Activated naive CD4-positive, alpha-beta T cell treated with anti-CD3 and anti-CD28 coated beads, Interleukin-2, amount 50 U/mL, for 72 hours (primary cell): ENCODE measurements at regions not wholly inside any gene's neighbourhood (a gene's known extent, or its start where the extent isn't known, plus 50 kb on each side); places are given as distances from the start of the nearest gene placed in this dataset.

Source experiments
- ATAC-seq, 2 donors: fragments of 150-1000 bp; cut with Tn5 transposase; 2 replicates each; pipeline ENCODE4 v1.10.0; 2021; ENCODE audit warnings: mild to moderate bottlenecking in 2 of 2, moderate library complexity in 2 of 2
- DNase-seq, 2 donors: peaks; one replicate each; pipeline ENCODE4 v3.0.0; 2021 to 2022; ENCODE audit warnings: low spot score in 2 of 2
- H3K27ac Mint-ChIP-seq, 2 donors: one replicate each; pipeline ENCODE4 v1.8.0; 2022; ENCODE audit warnings: mild to moderate bottlenecking in 2 of 2, mixed read lengths in 2 of 2
- H3K36me3 Mint-ChIP-seq, 2 donors: one replicate each; pipeline ENCODE4 v1.8.0; 2022; ENCODE audit warnings: mixed read lengths in 2 of 2
- H3K9me3 Mint-ChIP-seq, 2 donors: one replicate each; pipeline ENCODE4 v1.8.0; 2022; ENCODE audit warnings: mixed read lengths in 2 of 2

- no peak for DNase-seq
- H3K27ac Mint-ChIP-seq: no peak overlapping the region
- H3K36me3 Mint-ChIP-seq: peaks cover 0 to 4% of the 10 kb centered on the region in 2 donors
- H3K9me3 Mint-ChIP-seq: peaks cover 0 to 4% of the 10 kb centered on the region in 2 donors
- ATAC-seq: no peak
Observed at GRCh38 chr3:187960820-187961219, 193.1 kb upstream of the LPP start.

- ATAC-seq (no peak), DNase-seq (no peak)
- no peaks in the 10 kb centered on the region for H3K9me3 Mint-ChIP-seq
- H3K27ac Mint-ChIP-seq: no peak overlapping the region
- no peaks in the 10 kb centered on the region for H3K36me3 Mint-ChIP-seq
Observed at GRCh38 chr3:187961366-187961765, 192.6 kb upstream of the LPP start.

DNA sequence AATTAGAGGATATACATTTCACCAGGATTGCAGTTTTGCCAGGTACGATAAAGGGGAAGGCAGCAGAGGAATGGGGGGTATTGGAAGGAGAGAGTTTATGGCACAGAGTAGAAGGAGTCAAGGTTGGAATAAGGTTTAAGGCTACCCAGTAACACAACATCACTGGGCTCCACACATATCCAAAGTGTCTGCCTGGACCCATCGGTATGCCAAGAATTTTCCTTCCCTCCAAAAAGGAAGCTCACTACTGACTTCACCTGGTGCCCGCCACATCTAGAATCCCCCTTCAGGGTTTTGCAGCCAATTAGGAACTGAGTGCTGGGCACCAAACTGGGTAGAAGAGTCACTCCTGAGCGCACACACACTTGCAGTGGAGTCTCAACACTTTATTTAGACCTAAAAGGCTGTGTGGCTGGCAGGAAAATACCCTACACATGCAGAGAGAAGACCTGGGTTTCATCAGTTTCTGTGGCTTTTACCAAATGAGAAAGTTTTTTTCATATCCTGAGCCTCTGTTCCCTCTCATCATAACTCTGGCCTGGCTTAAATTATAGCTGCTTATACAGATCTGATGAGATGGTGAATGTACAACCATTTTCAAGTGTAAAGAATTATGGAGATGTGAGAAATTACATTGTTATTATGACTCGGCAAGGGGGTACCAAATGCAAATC, 190.8 kb upstream of the LPP start:
- H3K27ac Mint-ChIP-seq: no peak overlapping the region
- no peaks in the 10 kb centered on the region for H3K9me3 Mint-ChIP-seq
- DNase-seq (no peak), ATAC-seq (peak; percentile 71 to 83)
- no peaks in the 10 kb centered on the region for H3K36me3 Mint-ChIP-seq

DNA sequence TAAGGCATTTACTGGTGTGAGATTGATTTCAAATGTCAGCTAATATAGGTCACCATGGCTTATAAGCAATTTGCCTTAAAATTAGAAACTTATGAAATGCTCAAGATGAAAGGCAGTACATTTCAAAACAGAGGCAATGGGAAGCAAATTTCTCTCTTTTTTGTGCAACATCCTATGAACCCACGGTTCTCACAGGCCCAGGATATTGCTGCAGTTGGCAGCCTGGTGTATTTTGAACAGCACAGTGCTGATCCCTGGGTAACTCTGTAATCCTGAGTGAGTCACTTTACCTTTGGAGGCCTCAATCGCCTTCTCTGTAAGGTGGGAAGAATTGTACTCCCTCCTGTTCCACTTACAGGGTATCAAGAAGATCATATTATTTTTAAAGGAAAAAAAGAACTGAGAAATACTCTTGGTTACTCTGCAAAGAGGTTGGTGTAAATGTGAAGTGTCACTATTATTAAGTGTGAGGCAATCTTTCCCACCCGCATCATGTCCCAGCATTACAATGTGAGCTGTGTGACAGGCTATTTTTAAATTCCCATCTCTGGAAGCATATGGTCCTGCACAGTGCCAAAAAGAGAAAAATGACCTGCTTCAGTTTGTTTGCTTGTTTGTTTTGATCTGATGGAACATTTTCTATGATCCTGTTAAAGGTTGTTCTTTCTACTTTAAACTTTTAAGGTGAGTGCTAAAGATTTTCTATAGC, 190.1 kb upstream of the LPP start:
- H3K27ac Mint-ChIP-seq: no peak overlapping the region
- H3K9me3 Mint-ChIP-seq: no peaks in the 10 kb centered on the region
- ATAC-seq (peak in 1 of 2 donors; percentile 34), DNase-seq (no peak)
- H3K36me3 Mint-ChIP-seq: no peaks in the 10 kb centered on the region

DNA sequence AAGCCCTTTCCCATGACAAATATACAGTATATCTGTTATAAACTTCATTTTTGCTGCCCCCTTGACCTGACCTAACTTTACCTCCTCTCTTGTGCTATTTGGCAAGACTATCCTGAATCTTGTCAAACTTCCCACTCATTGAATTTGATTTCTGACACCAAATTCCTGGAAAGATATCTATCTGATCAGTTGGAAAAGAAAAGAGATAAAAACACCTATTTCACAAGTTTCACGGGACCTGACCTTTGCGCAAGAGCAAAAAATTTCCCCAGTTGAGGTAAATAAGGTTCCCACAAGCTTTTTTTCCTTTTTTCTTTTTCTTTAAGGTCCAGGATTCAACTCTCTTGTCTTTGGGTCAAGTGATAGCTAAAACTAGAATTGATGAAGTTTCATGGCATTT, 189.2 kb upstream of the LPP start:
- no peak overlapping the region for H3K27ac Mint-ChIP-seq
- H3K36me3 Mint-ChIP-seq: no peaks in the 10 kb centered on the region
- ATAC-seq (no peak), DNase-seq (no peak)
- no peaks in the 10 kb centered on the region for H3K9me3 Mint-ChIP-seq

DNA sequence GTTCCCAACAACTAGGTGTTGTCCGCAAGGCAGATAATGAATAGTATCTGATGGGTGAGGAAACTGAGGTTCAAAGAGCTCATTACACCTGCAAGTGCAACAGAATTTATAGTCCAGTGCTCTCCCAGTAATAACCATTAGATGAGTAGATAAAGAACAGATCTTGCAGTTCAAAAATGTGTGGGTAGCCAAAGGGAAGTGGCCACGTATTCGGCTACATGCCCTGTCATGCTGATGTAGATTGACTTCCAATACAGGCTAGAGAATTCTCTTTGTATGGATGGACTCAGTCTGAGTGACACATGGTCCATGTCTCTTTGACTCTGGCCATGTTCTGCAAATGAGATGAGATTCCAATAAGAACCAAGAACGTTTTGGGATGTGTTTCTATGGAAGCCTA, 187.9 kb upstream of the LPP start:
- H3K36me3 Mint-ChIP-seq: no peaks in the 10 kb centered on the region
- ATAC-seq (no peak), DNase-seq (no peak)
- H3K27ac Mint-ChIP-seq: no peak overlapping the region
- H3K9me3 Mint-ChIP-seq: no peaks in the 10 kb centered on the region

GRCh38 chr3:187966636-187967406, 187.1 kb upstream of the LPP start:
- H3K36me3 Mint-ChIP-seq: no peaks in the 10 kb centered on the region
- ATAC-seq: no peak
- H3K9me3 Mint-ChIP-seq: no peaks in the 10 kb centered on the region
- H3K27ac Mint-ChIP-seq: no peak overlapping the region
- no peak for DNase-seq

DNA sequence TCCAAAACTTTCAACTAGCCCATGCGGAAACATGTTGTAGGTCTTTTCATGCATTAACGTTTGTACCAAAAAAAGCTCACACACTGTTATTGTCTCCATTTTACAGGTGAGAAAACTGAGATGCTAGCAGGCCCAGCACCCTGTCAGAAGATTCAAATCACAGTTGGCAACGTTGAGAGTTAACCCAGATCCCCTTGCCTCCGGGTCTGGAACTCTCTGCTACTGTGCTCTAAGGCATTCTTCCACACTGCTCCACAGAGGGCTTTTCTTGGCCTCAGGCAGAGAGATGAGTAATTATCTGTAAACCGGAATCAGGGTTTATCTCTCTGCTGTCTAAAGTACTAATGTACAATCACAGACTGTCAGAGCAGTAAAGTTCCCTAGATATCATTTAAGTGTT, 186.0 kb upstream of the LPP start:
- DNase-seq (no peak), ATAC-seq (no peak)
- Mint-ChIP-seq H3K9me3 (no peaks in the 10 kb centered on the region), H3K36me3 (no peaks in the 10 kb centered on the region), H3K27ac (no peak overlapping the region)

GRCh38 chr3:187968883-187969580, 184.9 kb upstream of the LPP start:
- no peaks in the 10 kb centered on the region for H3K36me3 Mint-ChIP-seq
- ATAC-seq (peak; percentile 28 to 36), DNase-seq (no peak)
- H3K9me3 Mint-ChIP-seq: no peaks in the 10 kb centered on the region
- no peak overlapping the region for H3K27ac Mint-ChIP-seq

DNA sequence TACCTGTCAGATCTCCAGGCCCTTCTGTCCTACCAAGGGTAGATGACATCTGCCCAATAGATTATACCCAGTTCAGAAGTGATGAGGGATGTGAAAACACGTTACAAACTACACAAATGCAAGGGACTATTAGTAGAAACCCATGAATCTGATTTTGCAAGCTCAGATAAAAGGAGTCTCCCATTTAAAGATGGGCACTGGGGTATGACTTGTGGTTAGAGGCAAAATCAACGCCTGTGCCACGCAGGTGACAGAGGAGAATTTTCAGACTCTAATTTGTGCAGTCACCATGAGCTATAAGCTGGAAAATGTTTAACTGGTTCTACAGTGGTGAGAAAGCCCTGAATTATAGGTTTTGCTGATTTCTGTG, 184.4 kb upstream of the LPP start:
- no peaks in the 10 kb centered on the region for H3K36me3 Mint-ChIP-seq

GRCh38 chr3:187970106-187970505, 183.9 kb upstream of the LPP start:
- no peaks in the 10 kb centered on the region for H3K36me3 Mint-ChIP-seq
- ATAC-seq (no peak), DNase-seq (no peak)
- H3K27ac Mint-ChIP-seq: no peak overlapping the region
- no peaks in the 10 kb centered on the region for H3K9me3 Mint-ChIP-seq

More for the DNA sequence above, 184.4 kb upstream of the LPP start:
- H3K27ac Mint-ChIP-seq: no peak overlapping the region
- no peak for ATAC-seq
- DNase-seq: no peak
- H3K9me3 Mint-ChIP-seq: no peaks in the 10 kb centered on the region

GRCh38 chr3:187971629-187972028, 182.3 kb upstream of the LPP start:
- DNase-seq (no peak), ATAC-seq (no peak)
- Mint-ChIP-seq H3K27ac (no peak overlapping the region), H3K36me3 (peaks cover 3% of the 10 kb centered on the region in 2 donors), H3K9me3 (peaks cover 2 to 3% of the 10 kb centered on the region in 2 donors)

- H3K36me3 Mint-ChIP-seq: peaks cover 5 to 10% of the 10 kb centered on the region in 2 donors
- no peak for ATAC-seq
- DNase-seq: no peak
- peaks cover 4 to 7% of the 10 kb centered on the region in 2 donors for H3K9me3 Mint-ChIP-seq
- no peak overlapping the region for H3K27ac Mint-ChIP-seq
Observed at GRCh38 chr3:187972454-187972853, 181.5 kb upstream of the LPP start.

- peak; percentile 29 to 33 for ATAC-seq
- Mint-ChIP-seq H3K27ac (peak overlapping the region; percentile 79 to 97), H3K9me3 (peaks cover 4 to 14% of the 10 kb centered on the region in 2 donors), H3K36me3 (peaks cover 5 to 23% of the 10 kb centered on the region in 2 donors)
- no peak for DNase-seq
Observed at GRCh38 chr3:187973977-187974870, 179.7 kb upstream of the LPP start.

- ATAC-seq: peak; percentile 54 to 66
- H3K9me3 Mint-ChIP-seq: peaks cover 4 to 14% of the 10 kb centered on the region in 2 donors
- peak overlapping the region; percentile 79 to 97 for H3K27ac Mint-ChIP-seq
- DNase-seq: no peak
- peaks cover 5 to 23% of the 10 kb centered on the region in 2 donors for H3K36me3 Mint-ChIP-seq
Observed at GRCh38 chr3:187974871-187975271, 179.1 kb upstream of the LPP start.
